GM21723 (cell line): ENCODE measurements at regions not wholly inside any gene's neighbourhood (a gene's known extent, or its start where the extent isn't known, plus 50 kb on each side); places are given as distances from the start of the nearest gene placed in this dataset.

Experiments used
- ATAC-seq: cut with Tn5 transposase; IDR thresholded peaks from one replicate; pipeline ENCODE4 v1.9.1; 2021; ENCODE audit warnings: mild to moderate bottlenecking, moderate library complexity; ENCODE audit not compliant: unreplicated experiment

DNA sequence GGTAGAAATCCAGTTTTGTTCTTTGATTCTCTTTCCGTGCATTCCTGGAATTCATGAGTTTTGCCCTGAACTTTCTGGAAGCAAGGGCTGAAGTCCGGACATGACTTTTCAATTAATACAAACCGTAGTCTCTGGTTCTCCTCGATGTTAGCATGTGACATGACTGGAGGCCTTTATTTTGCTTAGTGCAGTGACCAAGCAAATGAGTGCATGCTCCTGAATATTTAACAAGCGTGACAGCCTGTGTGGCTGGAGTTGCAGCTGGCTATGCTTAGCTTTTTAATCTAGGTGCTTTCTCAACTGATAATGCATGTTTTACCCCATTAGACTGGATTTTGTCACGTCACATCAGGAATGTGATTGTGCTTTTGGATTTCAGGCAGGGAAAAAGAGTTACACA, 302.1 kb downstream of the MAP2K6 start:
- ATAC-seq, result no peak

DNA sequence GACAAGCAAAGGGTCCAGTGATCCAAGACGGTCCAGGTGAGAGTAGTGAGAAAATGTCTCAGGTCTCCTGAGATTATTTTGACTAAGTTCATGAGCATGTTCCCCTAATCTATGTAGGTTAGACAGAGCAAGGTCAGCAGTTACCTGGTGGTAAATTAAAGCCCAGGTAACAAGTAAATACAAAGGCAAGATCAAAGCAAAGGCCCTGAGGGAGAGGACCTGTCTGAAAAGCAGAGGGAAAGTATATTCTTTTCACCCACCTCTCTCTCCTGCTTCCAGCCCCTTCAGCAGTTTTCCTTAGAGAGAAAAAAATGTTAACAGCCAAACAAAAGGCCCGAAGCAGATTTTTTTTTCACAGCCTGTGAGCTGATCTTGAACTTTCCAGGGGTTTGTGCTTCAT, 302.7 kb downstream of the MAP2K6 start:
- ATAC-seq, result no peak

DNA sequence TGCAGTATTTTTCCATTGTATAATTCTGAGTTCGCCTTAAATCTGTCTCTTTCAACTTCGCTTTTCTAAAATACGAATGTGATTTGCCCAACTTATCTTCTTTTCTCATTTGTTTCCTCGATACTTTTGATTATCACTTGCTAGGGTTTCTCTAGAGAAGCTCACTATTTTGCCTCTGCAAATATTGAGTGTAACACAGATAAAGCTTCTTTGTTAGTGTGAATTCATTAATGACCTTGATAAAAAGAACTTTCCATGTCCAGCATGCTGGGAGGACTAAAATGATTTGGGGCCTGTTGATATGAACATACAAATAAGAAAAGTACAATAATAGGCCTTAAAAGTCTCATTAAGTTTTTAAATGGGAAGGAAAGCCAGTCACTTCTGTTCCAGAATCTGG, 303.3 kb downstream of the MAP2K6 start:
- no peak for ATAC-seq

DNA sequence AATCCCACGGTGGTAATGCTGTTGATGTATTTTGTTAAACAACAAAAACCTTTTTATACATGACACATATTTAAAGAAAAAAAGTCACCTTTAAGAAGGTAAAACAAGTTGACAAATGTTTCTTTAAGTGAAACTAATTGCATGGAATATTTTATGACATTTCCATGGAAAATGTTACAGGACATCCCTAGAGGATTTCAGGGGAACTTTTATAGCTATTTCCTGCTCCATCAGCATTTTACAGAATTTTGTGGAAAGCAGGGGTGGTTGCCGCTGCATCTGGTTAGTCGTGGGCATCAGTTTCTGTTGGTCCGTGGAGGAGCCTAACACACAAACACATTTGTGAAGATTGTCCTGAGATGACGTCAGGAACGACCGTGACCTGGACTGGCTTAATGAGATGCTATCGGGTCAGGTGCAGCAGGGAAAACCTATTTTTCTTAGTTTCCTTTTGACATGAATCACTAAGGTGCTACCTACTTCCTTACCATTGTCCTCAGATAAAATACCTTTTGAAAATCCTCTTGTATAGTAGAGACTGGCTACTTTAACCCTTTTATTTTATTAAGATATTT, 305.1 kb downstream of the MAP2K6 start:
- no peak for ATAC-seq

DNA sequence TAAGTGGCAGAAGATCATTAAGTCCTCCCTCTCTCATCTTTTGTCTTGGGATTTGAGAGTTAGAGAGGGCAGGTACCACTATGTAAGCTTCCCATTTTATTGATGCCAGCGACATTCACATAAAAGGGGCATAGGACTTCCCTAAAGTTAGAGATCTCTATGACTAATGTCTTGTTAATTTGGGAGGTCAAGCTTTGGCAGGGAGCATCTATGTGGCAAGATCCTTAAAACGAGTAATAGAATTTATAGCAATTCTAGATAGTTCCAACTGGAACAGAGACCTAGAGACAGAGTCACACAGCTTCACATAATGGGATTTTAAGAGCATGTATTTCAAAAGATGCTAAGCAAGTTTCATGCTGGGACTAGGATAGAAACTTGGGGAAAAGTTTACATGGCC, 308.0 kb downstream of the MAP2K6 start:
- ATAC-seq, result no peak

DNA sequence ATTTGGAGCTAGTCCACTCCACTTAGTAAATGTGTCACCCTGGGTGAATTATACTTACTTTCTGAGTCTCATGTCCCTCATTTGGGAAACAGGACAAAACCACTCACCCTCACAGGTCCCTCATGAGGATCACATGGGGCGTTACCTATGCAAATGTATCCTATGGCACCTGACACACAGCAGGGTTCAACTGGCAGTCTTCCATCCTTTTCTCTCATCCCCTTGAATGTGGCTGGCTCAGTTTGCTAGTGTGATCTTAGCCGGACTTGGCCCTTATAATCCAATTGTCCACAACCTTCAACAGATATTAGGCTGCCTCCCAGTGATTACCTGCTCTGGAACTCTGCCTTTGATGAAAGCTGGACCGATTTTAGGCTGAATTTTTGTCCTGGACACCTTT, 308.8 kb downstream of the MAP2K6 start:
- no peak for ATAC-seq

DNA sequence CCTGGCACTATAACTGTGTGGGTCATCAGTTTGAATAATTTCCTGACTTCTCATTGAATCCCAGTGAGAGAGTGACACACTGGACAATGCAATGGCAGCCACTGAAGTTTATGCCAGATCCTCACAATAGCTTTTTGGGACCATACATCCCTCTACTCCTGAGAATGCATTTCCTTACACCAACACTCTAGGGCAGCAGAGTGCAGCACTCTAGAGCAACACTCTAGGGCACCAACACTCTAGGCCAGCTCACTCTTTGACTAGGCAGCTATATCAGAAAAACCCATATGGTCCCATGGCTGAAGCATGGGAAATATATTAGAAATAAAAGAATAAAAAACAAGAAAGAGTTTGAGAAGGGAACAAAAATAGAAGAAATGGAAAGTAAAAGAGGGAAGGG, 309.2 kb downstream of the MAP2K6 start:
- no peak for ATAC-seq

DNA sequence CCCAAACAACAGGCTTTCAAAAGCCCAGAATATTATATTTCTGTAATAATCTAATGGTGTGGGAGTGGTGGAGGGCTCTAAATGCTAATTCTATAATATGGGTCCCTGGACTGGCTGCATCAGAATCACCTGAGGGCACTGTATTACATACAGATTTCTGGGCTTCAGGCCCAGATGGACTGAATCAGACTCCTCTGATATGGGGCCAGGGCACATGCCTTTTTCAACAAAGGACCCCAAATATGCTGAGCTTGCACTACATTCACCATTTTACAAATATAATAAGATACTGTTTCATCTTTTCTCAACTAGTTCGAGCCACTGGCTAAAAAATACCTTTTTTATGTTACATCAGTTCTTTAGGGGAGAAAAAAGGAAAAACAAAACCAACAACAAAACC, 309.7 kb downstream of the MAP2K6 start:
- no peak for ATAC-seq

DNA sequence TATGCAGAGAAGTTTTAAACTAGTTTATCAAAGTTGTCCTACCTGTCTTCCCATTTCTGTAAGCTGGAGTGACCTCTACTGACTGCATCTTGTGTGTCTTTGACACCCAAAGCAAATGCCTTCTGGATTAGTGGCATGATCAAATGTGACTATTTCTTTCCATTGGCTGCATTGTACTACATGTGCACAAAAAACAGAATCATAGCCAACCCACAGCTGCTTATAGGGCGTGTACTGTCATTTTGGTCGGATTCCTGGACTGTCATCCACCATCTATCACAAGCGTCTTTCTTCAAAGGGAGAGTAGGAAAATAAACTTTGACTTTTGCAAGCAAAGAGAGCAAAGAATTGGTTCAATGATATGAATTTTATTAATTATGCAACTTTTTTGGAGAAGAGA, 310.6 kb downstream of the MAP2K6 start:
- ATAC-seq, result no peak

DNA sequence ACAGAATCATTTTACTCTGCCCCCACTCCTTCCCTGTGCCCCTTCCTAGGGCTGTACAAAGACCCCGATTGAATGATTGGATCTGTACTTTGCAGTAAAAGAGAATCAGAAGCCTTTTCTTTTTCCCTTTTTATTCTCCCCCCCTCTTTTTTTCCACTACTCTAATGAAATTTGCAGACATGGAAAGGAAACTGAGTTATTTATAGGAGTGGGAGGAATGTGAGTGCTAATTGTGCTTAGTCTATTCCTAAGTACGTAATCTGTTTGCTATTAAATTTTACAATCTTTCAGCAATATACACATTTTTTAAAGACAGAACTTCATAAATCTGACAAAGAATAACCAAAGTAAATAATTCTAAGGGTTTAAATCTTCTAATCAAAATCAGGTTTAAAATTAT, 314.3 kb downstream of the MAP2K6 start:
- no peak for ATAC-seq

DNA sequence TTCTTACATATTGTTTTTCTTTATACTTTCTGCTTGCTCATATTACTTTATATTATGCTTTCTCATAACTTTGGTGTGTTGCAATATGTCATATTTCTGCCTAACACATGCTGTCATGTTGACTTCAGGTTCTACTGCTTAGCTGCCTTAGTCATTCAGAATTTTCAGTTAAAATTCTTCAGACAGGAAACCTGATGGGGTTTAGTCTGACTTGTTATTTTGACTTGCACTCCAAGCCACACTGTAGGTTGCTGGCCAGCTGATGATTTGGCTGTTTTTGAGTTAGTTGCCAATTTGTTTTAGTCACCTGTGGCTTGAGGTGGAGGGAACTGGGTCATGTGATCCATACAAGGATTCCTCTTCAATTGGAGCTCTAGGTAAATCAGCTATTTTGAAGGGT, 315.4 kb downstream of the MAP2K6 start:
- no peak for ATAC-seq

DNA sequence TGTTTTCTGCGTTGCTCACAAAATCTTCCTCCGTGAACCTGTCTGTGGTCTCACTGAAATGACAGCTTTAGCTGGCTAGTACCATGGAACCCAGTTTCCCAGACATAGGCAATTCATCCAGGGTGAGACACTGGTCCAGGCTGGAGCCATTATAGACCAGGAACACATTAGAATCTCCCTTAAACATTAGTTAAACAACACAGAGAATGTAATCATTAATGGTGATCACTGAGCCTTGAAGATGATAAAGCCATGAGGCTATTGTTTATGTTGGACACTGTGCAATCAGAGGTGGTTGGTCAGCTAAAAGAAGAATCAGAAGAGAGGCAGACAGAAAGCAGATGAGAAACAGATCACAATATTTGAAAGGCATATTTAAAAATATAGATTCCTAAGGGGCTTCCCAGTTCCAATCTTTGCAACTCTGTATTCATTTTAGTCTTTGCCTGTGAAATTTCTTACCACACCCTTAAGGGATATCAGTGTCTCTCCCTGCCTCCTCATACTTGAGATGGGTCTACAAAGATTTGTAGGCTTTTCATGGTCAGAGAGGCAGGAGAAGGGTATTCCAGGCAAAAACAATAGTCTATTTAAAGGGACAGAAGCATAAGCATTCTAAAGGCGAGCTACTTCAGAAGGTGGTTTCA, 317.9 kb downstream of the MAP2K6 start:
- no peak for ATAC-seq

DNA sequence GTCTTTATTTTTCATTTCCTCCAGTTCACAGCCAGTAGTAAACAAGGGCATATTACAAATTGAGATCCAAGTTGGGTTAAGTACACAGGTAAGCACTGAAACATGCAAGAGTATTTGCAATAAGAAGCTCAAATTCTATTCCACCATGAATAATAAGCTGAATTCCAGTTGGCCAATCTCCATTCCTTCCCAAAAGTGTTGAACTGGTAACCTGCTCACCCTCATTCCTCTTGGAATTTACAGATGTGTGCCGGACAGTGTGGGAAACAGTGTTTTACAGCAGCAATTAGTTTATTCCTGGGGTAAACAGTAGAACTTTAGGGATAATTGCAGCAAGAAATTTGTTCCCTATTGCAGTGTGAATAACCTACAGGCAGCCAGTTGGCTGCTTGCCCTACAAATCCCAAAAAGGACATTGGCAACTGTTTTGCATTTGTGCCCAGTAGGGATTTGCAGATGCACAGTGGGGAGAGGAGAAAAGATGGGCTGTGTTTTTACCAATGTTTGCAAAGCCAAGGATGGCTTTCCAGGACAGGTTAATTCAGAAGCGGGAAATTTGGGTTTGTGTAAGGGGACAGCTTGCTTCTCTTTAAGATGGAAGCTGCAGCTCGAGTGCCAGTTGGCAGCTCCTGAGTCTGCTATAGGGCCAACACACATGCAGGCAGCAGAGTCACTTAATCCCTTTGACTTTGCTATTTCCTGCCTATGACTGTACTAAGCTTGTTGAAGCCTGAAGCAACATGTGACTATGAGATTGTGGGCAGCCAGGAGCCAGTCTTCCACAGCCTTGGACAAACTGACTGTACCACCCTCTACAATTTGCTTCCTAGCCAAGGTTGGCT, 318.9 kb downstream of the MAP2K6 start:
- ATAC-seq, result no peak

DNA sequence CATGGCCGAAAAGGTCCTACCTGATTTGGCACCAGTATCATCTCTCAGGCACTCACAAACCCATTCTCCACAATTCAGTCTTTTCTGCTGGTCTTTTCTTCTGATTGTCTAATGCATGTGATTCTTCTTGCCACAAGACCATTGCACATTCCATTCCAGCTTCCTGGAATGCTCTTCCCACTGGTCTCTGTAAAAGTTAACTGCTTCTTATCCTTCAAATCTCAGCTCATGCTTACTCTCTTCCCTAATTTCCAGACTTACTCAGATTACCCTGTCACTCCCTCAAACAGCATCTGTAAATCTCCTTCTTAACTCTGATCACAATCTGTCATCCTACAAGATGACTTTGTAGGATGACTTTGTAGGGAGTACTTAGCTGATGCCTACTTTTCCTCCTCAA, 320.2 kb downstream of the MAP2K6 start:
- ATAC-seq, result no peak

DNA sequence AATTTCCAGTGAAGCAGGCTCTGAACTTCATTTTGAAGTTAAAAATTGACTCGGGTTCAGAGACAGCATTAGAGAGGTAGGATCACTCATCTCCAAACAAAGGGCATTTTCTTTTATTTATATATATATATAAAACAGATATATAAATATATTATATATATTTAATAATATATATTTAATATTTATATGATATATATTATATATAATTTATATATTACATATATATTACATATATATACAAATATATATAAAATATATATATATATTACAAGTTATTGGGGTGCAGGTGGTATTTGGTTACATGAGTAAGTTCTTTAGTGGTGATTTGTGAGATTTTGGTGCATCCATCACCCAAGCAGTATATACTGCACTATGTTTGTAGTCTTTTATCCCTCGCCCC, 320.8 kb downstream of the MAP2K6 start:
- ATAC-seq, result no peak

DNA sequence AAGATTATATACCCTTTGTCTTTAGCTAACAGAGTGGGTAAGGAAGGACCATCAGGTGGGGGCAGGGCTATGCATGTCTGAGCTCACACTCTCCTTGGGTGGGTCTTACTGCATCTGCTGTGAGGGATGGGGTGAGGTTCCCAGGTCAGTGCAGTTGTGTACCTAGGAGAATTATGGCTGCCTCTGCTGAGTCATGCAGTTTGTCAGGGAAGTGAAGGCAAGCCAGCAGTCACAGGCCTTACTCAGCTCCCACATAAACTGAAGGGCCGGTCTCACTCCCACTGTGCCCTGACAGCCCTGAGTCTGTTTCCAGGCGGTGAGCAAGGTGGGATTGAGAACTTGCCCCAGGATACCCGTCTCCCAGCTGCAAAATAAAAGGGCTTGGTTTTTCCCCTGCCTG, 328.6 kb downstream of the MAP2K6 start:
- no peak for ATAC-seq

DNA sequence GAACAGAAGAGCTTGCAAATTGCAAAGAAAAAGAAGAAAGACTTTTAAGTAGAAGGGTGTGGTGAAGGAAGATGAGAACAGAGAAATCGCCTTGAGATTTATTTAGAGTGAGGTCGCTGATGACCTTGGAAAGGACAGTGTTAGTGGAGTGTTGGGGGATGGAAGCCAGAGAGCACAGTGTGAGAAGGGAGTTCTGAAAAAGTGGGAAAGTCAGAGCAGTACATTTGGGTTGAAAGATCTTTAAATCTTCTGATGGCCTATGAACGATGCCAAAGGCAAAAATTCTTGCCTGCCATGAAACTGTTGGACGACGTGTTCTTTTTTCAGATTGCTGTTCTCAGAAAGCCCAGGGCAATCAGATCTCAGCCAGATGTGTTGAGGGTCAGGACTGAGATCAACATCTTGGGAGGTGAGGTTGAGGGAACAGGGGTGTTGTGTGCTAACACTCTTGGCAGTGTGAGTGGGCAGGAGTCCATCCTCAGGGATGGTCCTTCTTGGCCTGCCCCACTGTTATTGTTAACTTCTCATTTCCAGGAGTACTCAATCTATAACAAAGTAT, 330.1 kb downstream of the MAP2K6 start:
- no peak for ATAC-seq

DNA sequence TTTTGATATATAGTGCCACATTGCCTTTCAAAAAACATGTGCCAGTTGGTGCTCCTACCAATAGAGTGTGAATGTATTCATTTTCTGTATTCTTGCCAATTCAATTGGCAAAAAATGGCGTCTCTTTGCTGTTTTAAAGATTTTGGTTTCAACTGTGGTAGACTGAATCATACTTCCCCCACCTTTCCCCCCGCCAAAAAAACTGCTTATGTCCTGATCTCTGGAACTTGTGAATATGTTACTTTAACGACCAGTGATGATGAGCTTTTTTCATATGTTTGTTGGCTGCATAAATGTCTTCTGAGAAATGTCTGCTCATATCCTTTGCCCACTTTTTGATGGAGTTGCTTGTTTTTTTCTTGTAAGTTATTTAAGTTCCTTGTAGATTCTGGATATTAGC, 325.1 kb upstream of the KCNJ16 start:
- ATAC-seq, result no peak

DNA sequence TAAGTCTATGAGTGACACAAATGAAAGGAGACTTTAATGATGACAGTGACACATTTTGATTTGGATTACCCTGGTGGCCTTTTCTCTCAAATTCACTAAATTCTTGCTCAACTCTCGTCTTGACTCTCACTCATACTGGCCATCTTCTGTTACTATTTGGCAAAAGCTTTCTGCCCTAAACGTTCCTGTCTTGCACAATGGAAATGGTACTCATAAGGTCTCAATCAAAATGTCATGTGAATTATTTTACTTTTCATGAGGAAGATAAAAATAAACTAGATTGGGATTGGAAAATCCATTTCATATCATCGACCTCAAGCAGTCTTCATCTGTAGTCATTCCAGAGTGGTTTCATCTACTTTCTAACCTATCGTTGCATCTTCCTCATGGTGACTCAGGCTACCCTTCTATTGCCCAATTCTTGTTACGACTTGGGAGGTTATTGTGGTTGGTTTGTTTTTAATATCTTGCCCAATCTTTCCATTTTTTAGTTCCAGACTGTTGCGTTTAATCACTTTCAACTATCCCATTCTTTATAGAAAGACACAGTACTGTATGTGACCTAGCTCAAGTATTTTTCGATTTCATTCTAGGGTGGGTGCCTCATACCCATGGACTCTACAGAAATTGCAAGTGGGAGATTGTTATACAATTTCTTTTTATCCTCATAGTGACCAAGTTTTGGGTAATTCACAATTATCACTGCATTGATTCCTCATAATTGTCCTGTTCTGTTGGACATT, 317.2 kb upstream of the KCNJ16 start:
- no peak for ATAC-seq

DNA sequence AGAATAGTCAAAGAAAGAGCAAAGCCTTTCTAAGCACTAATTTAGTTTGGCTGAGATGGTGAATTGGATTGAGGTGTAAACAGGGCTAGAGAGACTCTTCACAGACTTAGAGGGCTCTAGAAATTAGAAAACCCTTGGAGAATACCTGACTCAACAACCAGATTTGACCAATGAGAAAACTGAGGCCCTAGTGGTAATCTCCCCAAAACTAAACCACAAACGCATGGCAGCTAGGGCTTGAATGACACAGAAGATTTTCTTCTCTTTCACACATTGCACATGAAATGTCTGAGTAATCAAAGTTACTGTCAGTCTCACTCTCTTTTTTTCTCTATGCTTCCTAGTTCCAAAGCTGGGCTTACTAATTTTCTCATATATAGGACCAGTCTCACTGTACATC, 314.5 kb upstream of the KCNJ16 start:
- no peak for ATAC-seq

DNA sequence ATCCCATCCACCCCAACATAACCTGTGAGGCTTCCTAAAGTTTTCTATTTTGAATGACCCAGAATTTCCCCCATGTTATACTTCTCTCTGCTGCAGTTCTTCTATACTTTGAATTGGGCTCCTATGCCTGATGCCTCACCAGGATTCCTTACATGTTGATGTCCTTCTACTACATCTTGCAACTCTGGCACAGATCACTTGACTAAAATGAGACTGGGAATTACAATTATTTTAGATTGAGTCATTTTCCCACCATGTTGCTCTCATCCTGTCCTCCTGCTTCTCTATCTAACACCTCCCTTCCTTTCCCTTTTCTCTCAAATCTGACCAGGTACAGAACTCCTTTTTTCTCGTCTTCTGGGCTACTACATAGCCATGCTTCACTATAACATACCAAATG, 314.0 kb upstream of the KCNJ16 start:
- no peak for ATAC-seq
